HFFc6 (cell line): ENCODE measurements at regions not wholly inside any gene's neighbourhood (a gene's known extent, or its start where the extent isn't known, plus 50 kb on each side); places are given as distances from the start of the nearest gene placed in this dataset.

Experiments
- DNase-seq: peaks from one replicate; pipeline ENCODE4 v3.0.0-alpha.2; 2018
- H3K27ac Mint-ChIP-seq: 2 replicates; pipeline ENCODE4 v1.8.0; 2020; ENCODE audit warnings: mild to moderate bottlenecking, mixed read lengths
- H3K27me3 Mint-ChIP-seq: 2 replicates; pipeline ENCODE4 v1.8.0; 2021; ENCODE audit warnings: mild to moderate bottlenecking, moderate library complexity, mixed read lengths; ENCODE audit not compliant: insufficient read depth
- H3K36me3 Mint-ChIP-seq: 2 replicates; pipeline ENCODE4 v1.8.0; 2021; ENCODE audit warnings: low read depth, mixed read lengths
- H3K4me1 Mint-ChIP-seq: 2 replicates; pipeline ENCODE4 v1.8.0; 2020; ENCODE audit warnings: low read depth, mixed read lengths
- H3K4me3 Mint-ChIP-seq: 2 replicates; pipeline ENCODE4 v1.8.0; 2020; ENCODE audit warnings: mild to moderate bottlenecking, moderate library complexity, mixed read lengths
- H3K9me3 Mint-ChIP-seq: 2 replicates; pipeline ENCODE4 v1.8.0; 2020; ENCODE audit warnings: mild to moderate bottlenecking, mixed read lengths
- CTCF ChIP-seq: fragments of 200-600 bp; sonication (generic); IDR thresholded peaks from 2 replicates; pipeline ENCODE4 v1.5.0; 2021; ENCODE audit warnings: antibody characterized with exemption, mild to moderate bottlenecking

- DNase-seq, result peak; percentile 47
- no peaks in the 10 kb centered on the region; the same call in 1 of the 2 replicates for H3K27me3 Mint-ChIP-seq
- no peak overlapping the region for H3K27ac Mint-ChIP-seq
- peak; percentile 79 for TF ChIP-seq CTCF
- H3K4me1 Mint-ChIP-seq, result no peaks in the 10 kb centered on the region
- H3K36me3 Mint-ChIP-seq, result no peaks in the 10 kb centered on the region
- no peaks in the 10 kb centered on the region for H3K9me3 Mint-ChIP-seq
- H3K4me3 Mint-ChIP-seq, result no peak overlapping the region
These were observed 267.6 kb upstream of the TENM4 start for GRCh38 chr11:79708319-79708932.

GRCh38 chr11:79705648-79706047 lies 264.8 kb upstream of the TENM4 start:
- Mint-ChIP-seq H3K36me3 (no peaks in the 10 kb centered on the region), H3K9me3 (peaks cover 18% of the 10 kb centered on the region; the same call in 1 of the 2 replicates), H3K27ac (no peak overlapping the region), H3K27me3 (no peaks in the 10 kb centered on the region; the same call in 1 of the 2 replicates), H3K4me3 (no peak overlapping the region), H3K4me1 (no peaks in the 10 kb centered on the region)
- no peak for TF ChIP-seq CTCF
- DNase-seq, result no peak

- H3K27ac Mint-ChIP-seq, result no peak overlapping the region
- H3K4me1 Mint-ChIP-seq, result no peaks in the 10 kb centered on the region
- no peak overlapping the region for H3K4me3 Mint-ChIP-seq
- no peaks in the 10 kb centered on the region for H3K36me3 Mint-ChIP-seq
- peaks cover 2% of the 10 kb centered on the region for H3K27me3 Mint-ChIP-seq
- peaks cover 18% of the 10 kb centered on the region; the same call in 1 of the 2 replicates for H3K9me3 Mint-ChIP-seq
- DNase-seq, result no peak
- no peak for TF ChIP-seq CTCF
These were observed 261.5 kb upstream of the TENM4 start for GRCh38 chr11:79702303-79702702.

GRCh38 chr11:79699246-79699645 lies 258.4 kb upstream of the TENM4 start:
- no peak for TF ChIP-seq CTCF
- Mint-ChIP-seq H3K27ac (no peak overlapping the region), H3K9me3 (peaks cover 18% of the 10 kb centered on the region; the same call in 1 of the 2 replicates), H3K4me1 (no peaks in the 10 kb centered on the region), H3K27me3 (peaks cover 2% of the 10 kb centered on the region; the same call in 1 of the 2 replicates), H3K4me3 (no peak overlapping the region), H3K36me3 (no peaks in the 10 kb centered on the region)
- DNase-seq, result no peak

GRCh38 chr11:79697905-79698304 lies 257.1 kb upstream of the TENM4 start:
- Mint-ChIP-seq H3K4me3 (no peak overlapping the region), H3K9me3 (peaks cover 18% of the 10 kb centered on the region; the same call in 1 of the 2 replicates), H3K4me1 (no peaks in the 10 kb centered on the region), H3K27ac (no peak overlapping the region), H3K27me3 (peaks cover 2% of the 10 kb centered on the region; the same call in 1 of the 2 replicates), H3K36me3 (no peaks in the 10 kb centered on the region)
- no peak for TF ChIP-seq CTCF
- DNase-seq, result no peak
